Fibroblast of villous mesenchyme (primary cell): ENCODE measurements at regions not wholly inside any gene's neighbourhood (a gene's known extent, or its start where the extent isn't known, plus 50 kb on each side); places are given as distances from the start of the nearest gene placed in this dataset.

Experiments
- DNase-seq: peaks from one replicate; pipeline ENCODE4 v3.0.0-alpha.2; 2010; ENCODE audit warnings: low read depth
- H3K4me3 ChIP-seq: 2 replicates; pipeline ENCODE4 v1.5.1; 2011; ENCODE audit warnings: low read depth, mild to moderate bottlenecking, low read length
- CTCF ChIP-seq: IDR thresholded peaks from 2 replicates; pipeline ENCODE4 v1.5.1; 2012; ENCODE audit warnings: low read depth, mild to moderate bottlenecking, low read length; ENCODE audit not compliant: insufficient read depth

DNA sequence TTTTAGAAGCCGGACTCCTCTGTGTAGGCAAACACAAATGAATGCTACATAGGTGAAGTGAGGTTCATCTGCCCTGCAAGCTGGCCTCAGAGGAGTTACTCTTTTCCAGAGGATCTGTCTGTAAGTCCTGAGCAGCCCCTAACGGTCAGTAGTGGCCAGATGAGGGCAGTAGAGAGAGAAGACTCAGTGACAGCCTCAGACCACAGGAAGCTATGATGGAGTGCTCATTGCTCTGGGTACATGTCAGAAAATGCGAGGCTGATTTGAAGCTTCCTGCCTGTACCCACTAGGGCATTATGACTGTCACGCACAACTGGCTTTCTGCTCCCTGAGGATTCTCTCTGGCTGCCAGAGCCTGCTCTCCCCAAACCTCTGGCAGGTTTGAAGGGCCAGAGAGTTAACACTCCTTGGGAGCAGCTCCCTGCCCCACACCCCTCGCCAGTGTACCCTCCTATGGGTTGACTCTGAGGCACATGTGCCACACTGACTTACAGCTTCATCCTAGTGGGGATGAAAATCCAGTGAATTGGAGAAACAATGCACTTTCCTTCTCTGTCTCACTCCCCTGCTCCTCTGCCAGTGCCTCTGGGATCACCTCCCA lies 141.5 kb downstream of the GABRG2 start:
- DNase-seq: no peak
- TF ChIP-seq CTCF: no peak
- H3K4me3 ChIP-seq: no peak overlapping the region

DNA sequence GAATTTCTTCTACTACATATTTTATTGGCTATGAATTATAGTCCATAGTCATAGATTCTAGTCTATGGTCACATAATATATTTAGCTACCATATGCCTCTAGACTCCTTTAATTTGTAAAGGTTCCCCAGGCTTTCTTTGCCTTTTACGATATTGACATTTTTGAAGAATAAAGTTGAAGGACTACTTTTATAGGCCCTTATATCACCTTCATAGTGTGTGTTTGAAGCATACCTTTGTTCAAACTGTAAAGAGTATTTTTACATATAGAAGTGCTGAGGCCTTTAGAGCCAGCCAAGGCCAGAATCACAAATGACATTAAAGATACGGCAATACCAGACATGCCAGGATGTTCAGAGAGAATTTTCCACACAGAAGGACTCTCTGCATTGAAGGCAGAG lies 147.0 kb downstream of the GABRG2 start:
- DNase-seq: no peak
- no peak for TF ChIP-seq CTCF
- no peak overlapping the region for H3K4me3 ChIP-seq

- TF ChIP-seq CTCF: no peak
- no peak overlapping the region for H3K4me3 ChIP-seq
- no peak for DNase-seq
Measured at GRCh38 chr5:162217037-162217436, 149.5 kb downstream of the GABRG2 start.

- TF ChIP-seq CTCF: no peak
- DNase-seq: no peak
- no peak overlapping the region for H3K4me3 ChIP-seq
Measured at GRCh38 chr5:162221910-162222309, 154.3 kb downstream of the GABRG2 start.

DNA sequence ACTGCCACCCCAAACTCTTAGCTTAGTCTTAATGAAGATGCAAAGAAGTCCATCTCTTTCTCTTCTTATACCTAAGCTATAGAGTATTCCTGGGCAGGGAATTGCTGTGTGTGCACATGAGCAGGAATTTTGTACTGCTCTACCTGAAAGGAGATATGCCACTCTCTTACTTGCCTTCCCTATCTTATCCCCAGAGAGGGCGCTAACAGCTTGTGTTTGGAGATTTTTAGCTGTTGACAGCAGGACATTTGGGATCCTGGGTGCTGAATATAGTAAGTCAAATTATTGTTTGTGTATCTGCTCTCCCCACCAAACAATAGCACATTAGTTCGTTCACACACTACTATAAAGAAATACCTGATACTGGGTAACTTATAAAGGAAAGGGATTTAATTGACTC lies 159.5 kb downstream of the GABRG2 start:
- DNase-seq: no peak
- no peak overlapping the region for H3K4me3 ChIP-seq
- TF ChIP-seq CTCF: no peak

- no peak overlapping the region for H3K4me3 ChIP-seq
- no peak for DNase-seq
- no peak for TF ChIP-seq CTCF
Measured at GRCh38 chr5:162230348-162230747, 162.8 kb downstream of the GABRG2 start.

GRCh38 chr5:162231522-162231921 lies 163.9 kb downstream of the GABRG2 start:
- H3K4me3 ChIP-seq: no peak overlapping the region
- TF ChIP-seq CTCF: no peak

More at GRCh38 chr5:162231522-162231921, 163.9 kb downstream of the GABRG2 start:
- no peak for DNase-seq
